ENCODE measurements at regions not wholly inside any gene's neighbourhood (a gene's known extent, or its start where the extent isn't known, plus 50 kb on each side); places are given as distances from the start of the nearest gene placed in this dataset.

- TF ChIP-seq EZH2 (IDR thresholded peaks at IDR 0.05) (no peak), POLR2AphosphoS5 (IDR thresholded peaks at IDR 0.05; ENCODE audit: borderline replicate concordance, low read depth, low read length) (no peak)
Observed at GRCh38 chr10:109689785-109690184, 233.5 kb downstream of the XPNPEP1 start.

All from SK-N-MC (cell line).